ENCODE measurements at regions not wholly inside any gene's neighbourhood (a gene's known extent, or its start where the extent isn't known, plus 50 kb on each side); places are given as distances from the start of the nearest gene placed in this dataset.

- no peak for DNase-seq
Measured at GRCh38 chr3:194267744-194268653, 83.1 kb downstream of the CPN2 start.

GRCh38 chr3:194268654-194269512, 82.2 kb downstream of the CPN2 start:
- DNase-seq = no peak

GRCh38 chr3:194269610-194270145, 81.5 kb downstream of the CPN2 start:
- DNase-seq = no peak

GRCh38 chr3:194270627-194271459, 80.3 kb downstream of the CPN2 start:
- no peak for DNase-seq

GRCh38 chr3:194271460-194272035, 79.6 kb downstream of the CPN2 start:
- no peak for DNase-seq

GRCh38 chr3:194272221-194272620, 78.9 kb downstream of the CPN2 start:
- no peak for DNase-seq

- DNase-seq = peak; percentile 67
Measured at GRCh38 chr3:194272861-194273742, 78.0 kb downstream of the CPN2 start.

- DNase-seq = no peak
Measured at GRCh38 chr3:194273743-194274310, 77.3 kb downstream of the CPN2 start.

- DNase-seq = no peak
Measured at GRCh38 chr3:194274424-194275085, 76.6 kb downstream of the CPN2 start.

GRCh38 chr3:194275291-194275690, 75.8 kb downstream of the CPN2 start:
- DNase-seq = no peak

- no peak for DNase-seq
Measured at GRCh38 chr3:194275721-194276120, 75.4 kb downstream of the CPN2 start.

- no peak for DNase-seq
Measured at GRCh38 chr3:194276768-194277103, 74.4 kb downstream of the CPN2 start.

GRCh38 chr3:194277104-194277785, 73.9 kb downstream of the CPN2 start:
- no peak for DNase-seq

- DNase-seq = no peak
Measured at GRCh38 chr3:194277786-194278130, 73.4 kb downstream of the CPN2 start.

GRCh38 chr3:194278186-194278845, 72.8 kb downstream of the CPN2 start:
- peak; percentile 25 for DNase-seq

GRCh38 chr3:194279101-194279500, 72.0 kb downstream of the CPN2 start:
- no peak for DNase-seq

- DNase-seq = no peak
Measured at GRCh38 chr3:194279701-194280360, 71.3 kb downstream of the CPN2 start.

- DNase-seq = no peak
Measured at GRCh38 chr3:194280777-194281176, 70.4 kb downstream of the CPN2 start.

GRCh38 chr3:194281306-194281705, 69.8 kb downstream of the CPN2 start:
- DNase-seq = no peak

Data from eye (tissue), 1 donor.